ENCODE measurements at regions not wholly inside any gene's neighbourhood (a gene's known extent, or its start where the extent isn't known, plus 50 kb on each side); places are given as distances from the start of the nearest gene placed in this dataset.
A peak's percentile ranks its signal among the peaks of the same experiment; 100 is the strongest.
"Not testable (repeated sequence)": the region's sequence is repeated elsewhere in the genome, so short reads cannot be mapped to it uniquely, and the experiment has no call there.

DNA sequence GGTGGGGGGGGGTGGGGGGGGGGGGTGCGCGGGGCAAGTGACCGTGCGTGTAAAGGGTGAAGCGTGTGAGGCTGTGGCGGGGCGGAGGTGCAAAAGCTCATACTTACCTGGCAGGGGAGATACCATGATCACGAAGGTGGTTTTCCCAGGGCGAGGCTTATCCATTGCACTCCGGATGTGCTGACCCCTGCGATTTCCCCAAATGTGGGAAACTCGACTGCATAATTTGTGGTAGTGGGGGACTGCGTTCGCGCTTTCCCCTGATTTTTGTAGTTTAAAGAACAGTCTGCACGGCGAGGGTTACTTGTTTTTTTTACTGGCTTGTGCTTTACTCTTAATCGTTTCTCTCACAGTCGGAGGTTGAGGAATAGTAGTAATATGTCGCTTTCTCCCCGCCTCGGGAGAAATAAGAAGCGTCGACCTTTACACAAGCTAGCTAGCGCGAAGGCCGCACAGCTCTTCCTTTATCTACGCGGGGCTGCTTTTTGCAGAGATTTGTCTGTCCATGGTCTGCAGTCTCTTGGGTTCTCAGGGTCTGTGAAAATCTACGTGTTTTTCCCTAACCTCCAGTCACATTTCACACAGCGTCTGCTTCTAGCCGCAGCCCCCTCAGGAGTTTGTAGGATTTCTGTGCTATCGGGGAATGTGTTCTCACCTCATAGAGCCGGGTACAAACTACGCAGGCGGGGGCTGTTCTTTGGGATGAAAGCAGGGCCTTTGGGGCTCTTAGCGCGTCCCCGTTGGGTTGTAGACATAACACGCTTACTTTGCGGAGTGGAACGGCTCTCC lies 148.1 kb upstream of the NOTCH2NLA start:
- peak; percentile 95 for TF ChIP-seq ARNTL (CRISPR knock-in tag; IDR thresholded peaks at IDR 0.05; ENCODE audit: borderline replicate concordance, low read depth)
- TF ChIP-seq, protein P1, sequence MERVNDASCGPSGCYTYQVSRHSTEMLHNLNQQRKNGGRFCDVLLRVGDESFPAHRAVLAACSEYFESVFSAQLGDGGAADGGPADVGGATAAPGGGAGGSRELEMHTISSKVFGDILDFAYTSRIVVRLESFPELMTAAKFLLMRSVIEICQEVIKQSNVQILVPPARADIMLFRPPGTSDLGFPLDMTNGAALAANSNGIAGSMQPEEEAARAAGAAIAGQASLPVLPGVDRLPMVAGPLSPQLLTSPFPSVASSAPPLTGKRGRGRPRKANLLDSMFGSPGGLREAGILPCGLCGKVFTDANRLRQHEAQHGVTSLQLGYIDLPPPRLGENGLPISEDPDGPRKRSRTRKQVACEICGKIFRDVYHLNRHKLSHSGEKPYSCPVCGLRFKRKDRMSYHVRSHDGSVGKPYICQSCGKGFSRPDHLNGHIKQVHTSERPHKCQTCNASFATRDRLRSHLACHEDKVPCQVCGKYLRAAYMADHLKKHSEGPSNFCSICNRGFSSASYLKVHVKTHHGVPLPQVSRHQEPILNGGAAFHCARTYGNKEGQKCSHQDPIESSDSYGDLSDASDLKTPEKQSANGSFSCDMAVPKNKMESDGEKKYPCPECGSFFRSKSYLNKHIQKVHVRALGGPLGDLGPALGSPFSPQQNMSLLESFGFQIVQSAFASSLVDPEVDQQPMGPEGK (CRISPR knock-in tag; IDR thresholded peaks at IDR 0.05; ENCODE audit: borderline replicate concordance): peak; percentile 100
- peak; percentile 78 for TF ChIP-seq ZNF8 (CRISPR knock-in tag; IDR thresholded peaks at IDR 0.05)
- peak; percentile 29; the same call in 1 of the 2 replicates for TF ChIP-seq ZFP3 (CRISPR knock-in tag; IDR thresholded peaks at IDR 0.05)
- TF ChIP-seq, protein P2, sequence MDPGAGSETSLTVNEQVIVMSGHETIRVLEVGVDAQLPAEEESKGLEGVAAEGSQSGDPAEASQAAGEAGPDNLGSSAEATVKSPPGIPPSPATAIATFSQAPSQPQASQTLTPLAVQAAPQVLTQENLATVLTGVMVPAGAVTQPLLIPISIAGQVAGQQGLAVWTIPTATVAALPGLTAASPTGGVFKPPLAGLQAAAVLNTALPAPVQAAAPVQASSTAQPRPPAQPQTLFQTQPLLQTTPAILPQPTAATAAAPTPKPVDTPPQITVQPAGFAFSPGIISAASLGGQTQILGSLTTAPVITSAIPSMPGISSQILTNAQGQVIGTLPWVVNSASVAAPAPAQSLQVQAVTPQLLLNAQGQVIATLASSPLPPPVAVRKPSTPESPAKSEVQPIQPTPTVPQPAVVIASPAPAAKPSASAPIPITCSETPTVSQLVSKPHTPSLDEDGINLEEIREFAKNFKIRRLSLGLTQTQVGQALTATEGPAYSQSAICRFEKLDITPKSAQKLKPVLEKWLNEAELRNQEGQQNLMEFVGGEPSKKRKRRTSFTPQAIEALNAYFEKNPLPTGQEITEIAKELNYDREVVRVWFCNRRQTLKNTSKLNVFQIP (CRISPR knock-in tag; IDR thresholded peaks at IDR 0.05; ENCODE audit: borderline replicate concordance, low read depth): peak; percentile 100
- peak; percentile 99 for TF ChIP-seq ZC3H10 (CRISPR knock-in tag; IDR thresholded peaks at IDR 0.05)
- peak; percentile 68; the same call in 1 of the 2 replicates for TF ChIP-seq ZFP30 (CRISPR knock-in tag; IDR thresholded peaks at IDR 0.05)
- peak; percentile 73 for TF ChIP-seq CSDC2 (CRISPR knock-in tag; IDR thresholded peaks at IDR 0.05)
- peak; percentile 99 for TF ChIP-seq GLIS3 (CRISPR knock-in tag; IDR thresholded peaks at IDR 0.05)
- TF ChIP-seq TCF4 (CRISPR knock-in tag; IDR thresholded peaks at IDR 0.05; ENCODE audit: borderline replicate concordance): peak; percentile 73
- TF ChIP-seq TOX (CRISPR knock-in tag; IDR thresholded peaks at IDR 0.05; ENCODE audit: borderline replicate concordance): peak; percentile 100
- TF ChIP-seq PPARA (CRISPR knock-in tag; IDR thresholded peaks at IDR 0.05; ENCODE audit: borderline replicate concordance): peak; percentile 94
- peak; percentile 92 for TF ChIP-seq ZNF565 (CRISPR knock-in tag; conservative IDR thresholded peaks at IDR 0.05; ENCODE audit: low read depth)
- TF ChIP-seq ESRRG (CRISPR knock-in tag; IDR thresholded peaks at IDR 0.05): peak; percentile 98
- peak; percentile 83 for TF ChIP-seq ZNF70 (CRISPR knock-in tag; IDR thresholded peaks at IDR 0.05)
- peak; percentile 99 for TF ChIP-seq RARB (CRISPR knock-in tag; IDR thresholded peaks at IDR 0.05)
- TF ChIP-seq, protein P3, sequence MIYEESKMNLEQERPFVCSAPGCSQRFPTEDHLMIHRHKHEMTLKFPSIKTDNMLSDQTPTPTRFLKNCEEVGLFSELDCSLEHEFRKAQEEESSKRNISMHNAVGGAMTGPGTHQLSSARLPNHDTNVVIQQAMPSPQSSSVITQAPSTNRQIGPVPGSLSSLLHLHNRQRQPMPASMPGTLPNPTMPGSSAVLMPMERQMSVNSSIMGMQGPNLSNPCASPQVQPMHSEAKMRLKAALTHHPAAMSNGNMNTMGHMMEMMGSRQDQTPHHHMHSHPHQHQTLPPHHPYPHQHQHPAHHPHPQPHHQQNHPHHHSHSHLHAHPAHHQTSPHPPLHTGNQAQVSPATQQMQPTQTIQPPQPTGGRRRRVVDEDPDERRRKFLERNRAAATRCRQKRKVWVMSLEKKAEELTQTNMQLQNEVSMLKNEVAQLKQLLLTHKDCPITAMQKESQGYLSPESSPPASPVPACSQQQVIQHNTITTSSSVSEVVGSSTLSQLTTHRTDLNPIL (CRISPR knock-in tag; IDR thresholded peaks at IDR 0.05; ENCODE audit: low read depth): peak; percentile 97
- TF ChIP-seq, protein P4, sequence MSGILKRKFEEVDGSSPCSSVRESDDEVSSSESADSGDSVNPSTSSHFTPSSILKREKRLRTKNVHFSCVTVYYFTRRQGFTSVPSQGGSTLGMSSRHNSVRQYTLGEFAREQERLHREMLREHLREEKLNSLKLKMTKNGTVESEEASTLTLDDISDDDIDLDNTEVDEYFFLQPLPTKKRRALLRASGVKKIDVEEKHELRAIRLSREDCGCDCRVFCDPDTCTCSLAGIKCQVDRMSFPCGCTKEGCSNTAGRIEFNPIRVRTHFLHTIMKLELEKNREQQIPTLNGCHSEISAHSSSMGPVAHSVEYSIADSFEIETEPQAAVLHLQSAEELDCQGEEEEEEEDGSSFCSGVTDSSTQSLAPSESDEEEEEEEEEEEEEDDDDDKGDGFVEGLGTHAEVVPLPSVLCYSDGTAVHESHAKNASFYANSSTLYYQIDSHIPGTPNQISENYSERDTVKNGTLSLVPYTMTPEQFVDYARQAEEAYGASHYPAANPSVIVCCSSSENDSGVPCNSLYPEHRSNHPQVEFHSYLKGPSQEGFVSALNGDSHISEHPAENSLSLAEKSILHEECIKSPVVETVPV (CRISPR knock-in tag; IDR thresholded peaks at IDR 0.05): peak; percentile 99
- TF ChIP-seq, protein P5, sequence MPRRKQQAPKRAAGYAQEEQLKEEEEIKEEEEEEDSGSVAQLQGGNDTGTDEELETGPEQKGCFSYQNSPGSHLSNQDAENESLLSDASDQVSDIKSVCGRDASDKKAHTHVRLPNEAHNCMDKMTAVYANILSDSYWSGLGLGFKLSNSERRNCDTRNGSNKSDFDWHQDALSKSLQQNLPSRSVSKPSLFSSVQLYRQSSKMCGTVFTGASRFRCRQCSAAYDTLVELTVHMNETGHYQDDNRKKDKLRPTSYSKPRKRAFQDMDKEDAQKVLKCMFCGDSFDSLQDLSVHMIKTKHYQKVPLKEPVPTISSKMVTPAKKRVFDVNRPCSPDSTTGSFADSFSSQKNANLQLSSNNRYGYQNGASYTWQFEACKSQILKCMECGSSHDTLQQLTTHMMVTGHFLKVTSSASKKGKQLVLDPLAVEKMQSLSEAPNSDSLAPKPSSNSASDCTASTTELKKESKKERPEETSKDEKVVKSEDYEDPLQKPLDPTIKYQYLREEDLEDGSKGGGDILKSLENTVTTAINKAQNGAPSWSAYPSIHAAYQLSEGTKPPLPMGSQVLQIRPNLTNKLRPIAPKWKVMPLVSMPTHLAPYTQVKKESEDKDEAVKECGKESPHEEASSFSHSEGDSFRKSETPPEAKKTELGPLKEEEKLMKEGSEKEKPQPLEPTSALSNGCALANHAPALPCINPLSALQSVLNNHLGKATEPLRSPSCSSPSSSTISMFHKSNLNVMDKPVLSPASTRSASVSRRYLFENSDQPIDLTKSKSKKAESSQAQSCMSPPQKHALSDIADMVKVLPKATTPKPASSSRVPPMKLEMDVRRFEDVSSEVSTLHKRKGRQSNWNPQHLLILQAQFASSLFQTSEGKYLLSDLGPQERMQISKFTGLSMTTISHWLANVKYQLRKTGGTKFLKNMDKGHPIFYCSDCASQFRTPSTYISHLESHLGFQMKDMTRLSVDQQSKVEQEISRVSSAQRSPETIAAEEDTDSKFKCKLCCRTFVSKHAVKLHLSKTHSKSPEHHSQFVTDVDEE (CRISPR knock-in tag; IDR thresholded peaks at IDR 0.05): peak; percentile 57; the same call in 1 of the 2 replicates
- peak; percentile 98 for ATAC-seq

DNA sequence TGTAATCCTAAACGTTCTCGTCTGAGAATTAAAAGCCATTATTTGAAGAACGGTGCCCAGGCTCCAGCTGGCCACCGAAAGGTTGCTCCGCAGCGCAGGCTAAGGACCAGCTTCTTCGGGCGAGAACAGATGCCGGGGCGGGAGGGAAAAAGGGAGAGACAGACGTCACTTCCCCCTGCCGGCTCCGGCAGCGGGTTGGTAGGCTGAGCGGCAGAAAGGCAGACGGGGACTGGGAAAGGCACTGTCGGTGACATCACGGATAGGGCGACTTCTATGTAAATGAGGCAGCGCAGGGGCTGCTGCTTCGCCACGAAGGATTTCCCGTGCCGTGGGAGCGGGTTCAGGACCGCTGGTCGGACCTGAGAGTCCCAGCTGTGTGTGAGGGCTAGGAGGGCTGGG lies 147.5 kb upstream of the NOTCH2NLA start:
- ATAC-seq: peak; percentile 58

DNA sequence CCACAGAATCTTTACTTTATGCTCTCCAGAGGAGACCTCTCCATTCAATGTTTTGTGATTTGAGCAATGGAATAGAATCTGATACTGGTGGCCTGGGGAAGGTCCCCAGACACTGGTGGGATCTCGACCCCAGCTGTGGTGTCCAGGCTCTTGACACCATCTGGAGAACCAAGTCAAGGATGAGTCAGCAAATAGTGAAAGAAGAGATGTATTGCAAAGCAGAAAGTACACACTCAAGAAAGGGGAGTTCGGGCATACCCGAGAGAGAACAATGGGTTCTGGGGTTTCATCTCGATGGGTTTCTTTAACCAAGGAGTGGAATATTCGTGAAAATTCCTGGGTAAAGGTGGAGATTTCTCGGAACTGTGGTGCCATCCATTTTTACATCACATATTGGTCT lies 146.3 kb upstream of the NOTCH2NLA start:
- ATAC-seq: not testable (repeated sequence)

DNA sequence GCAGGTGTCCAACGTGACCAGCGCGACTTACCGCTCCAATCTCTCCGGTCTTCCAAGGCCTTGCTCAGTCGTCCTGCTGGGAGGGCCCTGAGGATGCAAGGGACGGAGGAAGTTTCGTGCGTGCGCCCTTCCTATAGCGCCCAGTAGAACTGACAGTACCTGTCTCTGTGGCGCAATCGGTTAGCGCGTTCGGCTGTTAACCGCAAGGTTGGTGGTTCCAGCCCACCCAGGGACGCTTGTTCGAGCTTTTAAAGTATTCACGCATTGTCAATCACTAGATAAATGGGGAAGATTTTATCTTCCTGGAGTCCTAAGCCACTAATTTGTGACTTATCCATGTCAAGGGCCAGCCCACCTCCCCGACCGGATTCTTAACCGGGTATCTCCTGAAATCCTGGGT lies 141.1 kb upstream of the NOTCH2NLA start:
- not testable (repeated sequence) for ATAC-seq

DNA sequence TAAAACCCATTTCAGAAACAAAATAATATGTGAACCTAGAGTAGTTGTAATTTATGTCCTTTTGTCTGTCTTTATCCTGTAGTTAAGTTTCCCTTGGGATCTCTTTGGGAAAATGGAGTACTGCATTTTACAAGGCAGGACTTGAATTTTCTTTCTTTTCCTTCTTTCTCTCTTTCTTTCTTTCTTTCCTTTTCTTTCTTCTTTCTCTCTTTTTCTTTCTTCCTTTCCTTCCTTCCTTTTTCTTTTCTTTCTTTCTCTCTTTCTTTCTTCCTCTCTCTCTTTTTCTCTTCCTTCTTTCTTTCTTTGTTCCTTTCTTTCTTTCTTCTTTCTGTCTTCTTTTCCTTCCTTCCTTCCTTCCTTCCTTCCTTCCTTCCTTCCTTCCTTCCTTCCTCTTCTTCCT lies 126.6 kb upstream of the NOTCH2NLA start:
- not testable (repeated sequence) for ATAC-seq

DNA sequence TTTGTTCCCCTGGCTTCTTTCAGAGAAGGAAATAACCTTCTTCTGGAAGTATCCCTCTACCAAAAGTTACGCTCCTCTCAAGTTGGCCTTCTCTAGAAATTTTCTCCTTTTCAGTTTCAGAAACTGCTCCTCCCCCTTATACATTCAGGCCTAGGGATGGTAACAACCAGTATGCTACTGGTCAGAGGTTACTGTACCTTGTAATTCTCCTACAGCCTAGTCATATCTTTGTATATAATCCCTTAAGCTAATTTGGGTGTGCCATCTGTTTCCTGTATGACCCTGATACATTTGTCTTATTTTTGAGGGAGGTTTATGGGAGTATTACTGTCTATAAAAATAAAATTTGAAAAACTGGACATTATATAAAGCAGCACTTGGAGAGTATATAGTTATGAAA lies 98.0 kb upstream of the NOTCH2NLA start:
- ATAC-seq: not testable (repeated sequence)

DNA sequence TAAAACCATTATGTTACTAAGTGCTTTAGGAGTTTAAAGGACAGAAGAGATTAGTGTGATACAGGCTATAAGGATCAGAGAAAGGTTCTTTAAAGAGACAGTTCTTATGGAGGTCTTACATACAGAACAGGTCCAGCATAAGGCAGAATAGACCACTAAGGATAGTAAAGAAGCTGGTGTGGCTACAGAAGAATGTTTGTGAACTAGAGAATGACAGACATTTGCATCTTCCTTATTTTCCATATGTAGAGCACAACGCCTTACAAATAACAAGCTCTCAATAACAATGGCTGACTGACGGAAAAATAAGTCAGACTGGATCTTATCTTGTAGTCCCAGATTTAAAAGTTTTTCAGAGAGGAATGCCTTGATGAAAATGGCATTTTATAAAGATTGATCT lies 95.6 kb upstream of the NOTCH2NLA start:
- ATAC-seq: not testable (repeated sequence)

DNA sequence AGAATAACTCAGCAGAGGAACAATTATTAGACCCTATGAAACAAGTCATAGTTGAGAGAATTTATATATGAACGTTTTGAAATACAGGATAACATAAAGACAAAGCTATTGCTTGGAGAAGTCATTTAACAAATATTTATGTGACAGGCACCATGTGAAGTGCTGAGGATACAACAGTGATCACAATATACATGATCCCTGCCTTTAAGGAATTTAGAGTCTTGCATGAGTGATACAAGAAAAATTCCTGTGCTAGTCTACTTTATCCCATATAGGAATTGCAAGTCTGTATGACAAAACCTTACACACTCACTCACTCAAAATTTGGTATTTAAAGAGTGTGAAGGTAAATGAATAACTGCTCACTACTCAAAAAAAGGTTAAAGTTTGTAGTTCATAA lies 94.5 kb upstream of the NOTCH2NLA start:
- ATAC-seq: not testable (repeated sequence)

DNA sequence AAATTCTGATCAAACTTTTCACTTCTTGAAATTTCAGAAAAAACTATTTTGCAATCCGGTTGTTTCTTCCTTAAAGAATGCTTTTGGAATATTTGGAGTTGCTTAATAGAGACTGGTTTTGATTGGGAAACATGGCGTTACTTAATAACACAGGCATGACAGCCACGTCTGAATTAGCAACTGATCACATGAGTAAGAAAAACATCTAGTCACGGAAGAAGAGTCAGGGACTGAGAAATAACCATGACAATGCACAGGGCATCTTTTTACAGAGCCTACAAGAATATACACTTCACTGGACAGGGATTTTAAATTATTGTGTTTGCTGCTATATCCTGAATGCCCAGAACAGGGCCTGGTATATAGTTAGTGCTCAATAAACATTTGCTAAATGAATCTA lies 94.1 kb upstream of the NOTCH2NLA start:
- ATAC-seq: peak; percentile 49
